Uterus (tissue), 3 donors: ENCODE measurements at regions not wholly inside any gene's neighbourhood (a gene's known extent, or its start where the extent isn't known, plus 50 kb on each side); places are given as distances from the start of the nearest gene placed in this dataset.
A peak's percentile ranks its signal among the peaks of the same experiment; 100 is the strongest.
"Not testable (repeated sequence)": the region's sequence is repeated elsewhere in the genome, so short reads cannot be mapped to it uniquely, and the experiment has no call there.

Source experiments
- DNase-seq, 2 donors: peaks; one replicate each; pipeline ENCODE4 v3.0.0-alpha.2; 2019 to 2020
- H3K27ac ChIP-seq, 2 donors: fragments of 200-600 bp; sonication (generic); 1 replicate in 1 of 2; 2 replicates in 1 of 2; pipeline ENCODE4 v1.5.1; 2016 to 2018
- H3K27me3 ChIP-seq, 2 donors: fragments of 200-600 bp; sonication (generic); one replicate each; pipeline ENCODE4 v1.5.1; 2018 to 2019; ENCODE audit warnings: control low read depth in 1 of 2
- H3K36me3 ChIP-seq, 2 donors: fragments of 200-600 bp; sonication (generic); one replicate each; pipeline ENCODE4 v1.5.1; 2019; ENCODE audit warnings: control low read depth in 1 of 2
- H3K4me1 ChIP-seq, 2 donors: fragments of 200-600 bp; sonication (generic); one replicate each; pipeline ENCODE4 v1.5.1; 2018 to 2019; ENCODE audit warnings: control low read depth in 1 of 2
- H3K4me3 ChIP-seq, 2 donors: fragments of 200-600 bp; sonication (generic); 1 replicate in 1 of 2; 2 replicates in 1 of 2; pipeline ENCODE4 v1.5.1; 2018 to 2019; ENCODE audit warnings: mild to moderate bottlenecking in 1 of 2
- H3K9me3 ChIP-seq, 2 donors: fragments of 200-600 bp; sonication (generic); one replicate each; pipeline ENCODE4 v1.5.1; 2019; ENCODE audit warnings: control low read depth in 1 of 2
- CTCF ChIP-seq, 4 experiments: fragments of 200-600 bp in 2 of 4; fragments of 450-650 bp in 2 of 4; sonication (generic) in 2 of 4; IDR thresholded peaks; one replicate each; pipeline ENCODE4 v1.5.1; 2016 to 2019; ENCODE audit warnings: antibody characterized with exemption in 4 of 4, mild to moderate bottlenecking in 2 of 4, moderate library complexity in 1 of 4
- POLR2A ChIP-seq, 2 donors: fragments of 450-650 bp; IDR thresholded peaks; one replicate each; pipeline ENCODE4 v1.6.1; 2016; ENCODE audit warnings: antibody characterized with exemption in 2 of 2, mild to moderate bottlenecking in 1 of 2, moderate library complexity in 1 of 2
- intact Hi-C: fragments of 100-400 bp; cut with DNase I; formaldehyde crosslinking; loops from one replicate; pipeline ENCODE4 v1.15.1; 2023; ENCODE audit warnings: low total_unique reads
- donor health status: DM: yes; HTN: yes; CAD: no.

- Histone ChIP-seq H3K4me3 (no peak overlapping the region), H3K4me1 (no peaks in the 10 kb centered on the region), H3K36me3 (no peaks in the 10 kb centered on the region), H3K27me3 (no peaks in the 10 kb centered on the region), H3K9me3 (no peaks in the 10 kb centered on the region), H3K27ac (no peak overlapping the region)
- intact Hi-C loops = no loop called here
- no peak for DNase-seq
- TF ChIP-seq POLR2A (IDR thresholded peaks at IDR 0.05) (no peak), CTCF (IDR thresholded peaks at IDR 0.05) (no peak)
Measured at GRCh38 chr19:34034318-34034846, 137.9 kb upstream of the LSM14A start.

GRCh38 chr19:34041925-34042521 is 130.3 kb upstream of the LSM14A start:
- H3K4me3 ChIP-seq = no peak overlapping the region
- no peaks in the 10 kb centered on the region for H3K9me3 ChIP-seq
- DNase-seq = peak; percentile 19 to 31
- H3K36me3 ChIP-seq = no peaks in the 10 kb centered on the region
- H3K27me3 ChIP-seq = no peaks in the 10 kb centered on the region
- intact Hi-C loops = no loop called here
- no peak overlapping the region for H3K27ac ChIP-seq
- no peaks in the 10 kb centered on the region for H3K4me1 ChIP-seq
- TF ChIP-seq CTCF (IDR thresholded peaks at IDR 0.05) (peak; percentile 34 to 47 (median 38)), POLR2A (IDR thresholded peaks at IDR 0.05) (no peak)

GRCh38 chr19:34044021-34044420 is 128.3 kb upstream of the LSM14A start:
- H3K4me3 ChIP-seq = no peak overlapping the region
- H3K9me3 ChIP-seq = no peaks in the 10 kb centered on the region
- intact Hi-C loops = no loop called here
- H3K27me3 ChIP-seq = no peaks in the 10 kb centered on the region
- TF ChIP-seq POLR2A (IDR thresholded peaks at IDR 0.05) (no peak), CTCF (IDR thresholded peaks at IDR 0.05) (no peak)
- DNase-seq = no peak
- no peaks in the 10 kb centered on the region for H3K36me3 ChIP-seq
- no peaks in the 10 kb centered on the region for H3K4me1 ChIP-seq
- H3K27ac ChIP-seq = no peak overlapping the region

- H3K4me1 ChIP-seq = no peaks in the 10 kb centered on the region
- intact Hi-C loops = no loop called here
Measured at GRCh38 chr19:34049944-34050343, 122.4 kb upstream of the LSM14A start.

GRCh38 chr19:34050430-34050829 is 121.9 kb upstream of the LSM14A start:
- not testable (repeated sequence) for H3K9me3 ChIP-seq, H3K4me1 ChIP-seq, H3K36me3 ChIP-seq

More at GRCh38 chr19:34049944-34050343, 122.4 kb upstream of the LSM14A start:
- Histone ChIP-seq H3K9me3 (no peaks in the 10 kb centered on the region), H3K27me3 (no peaks in the 10 kb centered on the region), H3K36me3 (no peaks in the 10 kb centered on the region), H3K4me3 (no peak overlapping the region), H3K27ac (no peak overlapping the region)
- DNase-seq = no peak
- no peak for TF ChIP-seq CTCF (IDR thresholded peaks at IDR 0.05)
- no peak for TF ChIP-seq POLR2A (IDR thresholded peaks at IDR 0.05)

More at GRCh38 chr19:34050430-34050829, 121.9 kb upstream of the LSM14A start:
- H3K27me3 ChIP-seq, DNase-seq, intact Hi-C loops, H3K27ac ChIP-seq, H3K4me3 ChIP-seq: not testable (repeated sequence)
